Activated T-helper 1 cell treated with anti-CD3 and anti-CD28 coated beads, Interleukin-2, amount 50 U/mL, for 16 hours (primary cell): ENCODE measurements at regions not wholly inside any gene's neighbourhood (a gene's known extent, or its start where the extent isn't known, plus 50 kb on each side); places are given as distances from the start of the nearest gene placed in this dataset.
A peak's percentile ranks its signal among the peaks of the same experiment; 100 is the strongest.
"Not testable (repeated sequence)": the region's sequence is repeated elsewhere in the genome, so short reads cannot be mapped to it uniquely, and the experiment has no call there.

ENCODE experiments used
- DNase-seq, 2 donors: peaks; one replicate each; pipeline ENCODE4 v3.0.0-alpha.2; 2020; ENCODE audit warnings: low read depth in 1 of 2, low spot score in 1 of 2

GRCh38 chr3:67064105-67064504 lies 66.0 kb downstream of the KBTBD8 start:
- DNase-seq = no peak

- no peak for DNase-seq
These were observed 69.1 kb downstream of the KBTBD8 start for GRCh38 chr3:67067251-67067650.

- DNase-seq = not testable (repeated sequence)
These were observed 74.5 kb downstream of the KBTBD8 start for GRCh38 chr3:67072640-67073039.

GRCh38 chr3:67073812-67074211 lies 75.7 kb downstream of the KBTBD8 start:
- no peak for DNase-seq

GRCh38 chr3:67075295-67075694 lies 77.2 kb downstream of the KBTBD8 start:
- no peak for DNase-seq

GRCh38 chr3:67076607-67077006 lies 78.5 kb downstream of the KBTBD8 start:
- DNase-seq = no peak

GRCh38 chr3:67077656-67078055 lies 79.5 kb downstream of the KBTBD8 start:
- no peak for DNase-seq

- no peak for DNase-seq
These were observed 84.5 kb downstream of the KBTBD8 start for GRCh38 chr3:67082533-67083024.

DNA sequence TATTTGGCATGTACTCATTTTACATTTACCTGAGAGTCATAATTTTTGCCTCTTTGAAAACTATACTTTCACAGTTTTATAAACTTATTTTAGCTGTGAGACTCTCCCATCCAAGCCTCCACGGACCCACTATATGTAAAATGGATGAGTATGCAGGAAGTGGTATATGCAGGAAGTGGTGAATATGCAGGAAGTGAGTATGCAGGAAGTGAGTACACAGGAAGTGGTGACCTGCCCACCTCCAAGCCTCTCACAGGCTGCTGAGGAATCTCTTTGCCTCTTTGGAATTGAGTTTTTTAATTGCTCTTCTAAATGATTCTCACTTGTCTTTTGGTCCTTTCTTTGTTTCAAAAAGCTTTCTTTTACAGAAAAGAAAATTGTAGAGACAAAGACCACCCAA lies 85.2 kb downstream of the KBTBD8 start:
- peak; percentile 13 to 15 for DNase-seq

DNA sequence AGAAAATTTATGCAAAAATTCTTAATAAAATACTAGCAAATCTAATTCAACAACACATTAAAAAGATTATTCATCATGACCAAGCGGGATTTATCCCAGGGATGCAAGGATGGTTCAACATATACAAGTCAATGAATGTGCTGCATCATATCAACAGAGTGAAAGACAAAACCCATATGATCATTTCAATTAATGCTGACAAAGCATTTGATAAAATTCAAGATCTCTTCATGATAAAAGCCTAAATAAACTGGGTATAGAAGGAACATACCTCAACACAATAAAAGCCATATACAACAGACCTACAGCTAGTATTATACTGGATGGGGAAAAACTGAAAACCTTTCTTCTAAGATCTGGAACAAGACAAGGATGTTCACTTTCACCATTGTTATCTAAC lies 89.7 kb downstream of the KBTBD8 start:
- DNase-seq = no peak

DNA sequence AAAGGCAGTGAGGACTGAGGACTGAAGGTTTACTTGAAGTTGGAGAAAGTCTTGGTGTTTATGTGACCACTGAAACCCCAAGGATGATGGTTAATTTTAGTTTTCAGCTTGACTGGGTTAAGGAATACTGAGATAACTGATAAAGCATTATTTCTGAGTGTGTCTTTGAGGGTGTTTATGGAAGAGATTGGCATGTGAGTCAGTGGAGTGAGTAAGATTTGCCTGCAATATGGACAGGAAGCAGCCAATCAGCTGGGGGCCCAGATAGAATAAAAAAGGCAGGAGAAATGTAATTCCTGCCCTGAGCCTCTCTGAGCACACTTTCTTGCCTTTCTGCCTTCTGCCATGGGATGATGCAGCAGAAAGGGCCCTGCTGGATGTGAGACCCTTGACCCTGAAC lies 92.4 kb downstream of the KBTBD8 start:
- no peak for DNase-seq

- no peak for DNase-seq
These were observed 95.2 kb downstream of the KBTBD8 start for GRCh38 chr3:67093305-67093704.

DNA sequence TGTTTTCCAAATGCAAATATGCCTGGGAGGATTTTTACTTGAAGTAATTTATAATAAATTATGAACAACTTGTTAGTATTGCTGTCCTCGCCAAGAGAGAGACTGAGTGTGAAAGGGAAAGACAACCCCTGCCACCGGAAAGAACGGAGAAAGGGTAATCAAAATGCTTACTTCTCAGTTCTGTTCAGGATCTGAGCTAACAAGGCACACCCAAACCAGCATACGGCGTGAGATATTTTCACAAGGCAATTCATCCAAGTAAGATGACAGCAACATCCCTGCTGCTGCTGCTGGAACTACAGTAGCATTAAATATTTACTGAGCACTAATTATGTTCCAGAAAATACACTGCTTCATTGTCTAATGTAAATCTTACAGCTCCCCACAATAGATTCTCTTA lies 96.1 kb downstream of the KBTBD8 start:
- DNase-seq = no peak

DNA sequence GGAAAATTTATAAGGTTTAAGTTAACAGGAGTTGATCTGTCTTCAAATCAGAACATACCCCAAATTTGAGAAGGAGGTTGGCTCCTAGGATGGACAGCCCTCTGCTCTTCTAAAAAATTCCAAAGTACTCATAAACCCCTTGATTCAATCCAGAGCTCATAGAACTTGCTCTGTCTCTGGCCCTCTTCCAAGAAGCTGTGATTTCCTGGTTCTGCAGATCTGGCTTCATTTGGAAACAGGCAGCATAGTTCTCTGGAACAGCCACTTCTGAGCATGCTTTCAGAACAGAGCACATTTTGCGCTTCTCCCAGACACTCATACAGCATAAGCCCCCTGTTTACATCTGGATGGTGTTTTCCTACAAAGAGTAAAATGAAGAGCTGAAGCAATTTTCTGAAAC lies 96.7 kb downstream of the KBTBD8 start:
- DNase-seq = no peak

DNA sequence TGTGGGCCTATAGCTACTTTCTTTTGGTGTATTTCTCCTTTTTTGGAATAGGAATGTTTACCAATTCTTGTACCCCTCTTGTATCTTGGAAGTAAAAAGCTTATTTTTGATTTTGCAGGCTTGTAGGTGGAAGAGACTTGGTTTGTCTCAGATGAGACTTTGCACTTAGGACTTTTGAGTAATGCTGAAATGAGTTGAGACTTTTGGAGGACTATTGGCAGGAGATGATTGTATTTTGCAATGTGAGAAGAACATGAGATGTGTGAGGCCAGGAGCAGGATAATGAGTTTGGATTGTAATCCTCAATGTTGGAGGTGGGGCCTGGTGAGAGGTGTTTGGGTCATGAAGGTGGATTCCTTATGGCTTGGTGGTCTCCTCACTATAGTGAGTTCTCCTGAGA lies 106.3 kb downstream of the KBTBD8 start:
- DNase-seq = no peak

DNA sequence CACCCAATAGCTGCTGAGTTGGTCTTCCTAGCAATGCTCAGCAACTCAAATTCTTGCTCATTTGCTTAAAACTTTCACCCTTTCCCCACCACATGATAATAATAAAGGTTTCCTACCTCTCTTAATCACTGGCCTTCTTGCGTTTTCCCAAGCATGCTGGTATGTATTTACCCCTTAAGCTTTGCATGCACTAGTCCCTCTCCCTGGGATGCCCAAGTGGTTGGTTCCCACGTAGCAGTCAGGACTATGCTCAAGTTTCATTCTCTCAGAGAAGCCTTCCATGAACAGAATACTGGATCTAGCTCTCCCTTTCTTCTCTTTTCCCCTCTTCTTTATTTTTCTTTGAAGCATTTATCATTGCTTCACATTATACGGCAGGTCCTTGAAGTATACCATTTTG lies 108.8 kb downstream of the KBTBD8 start:
- no peak for DNase-seq

GRCh38 chr3:67109651-67110204 lies 111.6 kb downstream of the KBTBD8 start:
- DNase-seq = no peak

DNA sequence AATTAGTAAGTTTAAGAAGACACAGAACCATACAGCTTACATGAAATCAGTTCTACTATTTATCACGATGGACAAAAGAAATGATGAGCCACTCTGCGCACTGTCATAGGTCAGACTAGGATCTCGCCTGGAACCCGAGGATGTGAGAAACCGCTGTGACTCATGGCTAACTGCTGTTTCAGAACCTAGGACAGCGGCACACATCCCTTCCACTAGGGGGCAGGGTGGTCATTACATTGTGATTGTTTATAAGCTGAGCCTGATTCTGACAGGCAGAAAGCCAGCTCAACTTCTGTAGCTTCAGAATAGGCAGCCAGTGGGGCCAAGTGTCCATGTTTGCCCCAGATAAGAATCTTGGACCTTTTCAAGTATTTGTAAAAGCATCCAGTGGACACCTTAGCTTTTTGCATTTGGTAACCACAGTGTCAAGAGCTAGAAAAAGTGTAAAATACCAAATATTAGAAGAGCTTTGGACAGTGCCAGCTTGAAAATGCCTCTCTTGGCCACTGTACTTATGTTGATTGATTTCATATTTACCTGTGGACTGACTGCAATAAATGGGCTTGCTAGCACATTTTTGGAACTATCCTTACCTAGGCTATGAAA lies 115.8 kb downstream of the KBTBD8 start:
- peak; percentile 51 to 52 for DNase-seq

- DNase-seq = no peak
These were observed 120.0 kb downstream of the KBTBD8 start for GRCh38 chr3:67118122-67118521.

- no peak for DNase-seq
These were observed 120.5 kb downstream of the KBTBD8 start for GRCh38 chr3:67118635-67119034.

DNA sequence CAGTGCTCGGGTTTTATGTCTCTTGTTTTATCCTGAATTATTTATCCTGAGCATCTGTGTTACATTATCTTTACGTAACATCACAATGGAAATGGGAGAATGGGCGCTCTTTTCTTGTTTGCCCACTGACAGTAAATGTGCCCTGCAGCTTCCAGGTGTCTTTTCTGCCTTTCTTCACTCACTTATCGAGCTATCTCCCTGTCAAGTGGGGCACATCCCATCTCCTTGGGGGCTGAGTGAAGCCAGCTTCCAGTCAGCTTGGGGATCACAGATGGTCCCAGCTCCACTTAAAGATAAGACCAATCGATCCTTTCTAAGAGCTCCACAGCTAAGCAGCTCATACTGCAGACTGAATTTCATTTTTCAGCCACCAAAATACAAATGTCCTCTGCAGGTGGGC lies 125.8 kb downstream of the KBTBD8 start:
- no peak for DNase-seq

- DNase-seq = no peak
These were observed 129.1 kb downstream of the KBTBD8 start for GRCh38 chr3:67127254-67127653.

DNA sequence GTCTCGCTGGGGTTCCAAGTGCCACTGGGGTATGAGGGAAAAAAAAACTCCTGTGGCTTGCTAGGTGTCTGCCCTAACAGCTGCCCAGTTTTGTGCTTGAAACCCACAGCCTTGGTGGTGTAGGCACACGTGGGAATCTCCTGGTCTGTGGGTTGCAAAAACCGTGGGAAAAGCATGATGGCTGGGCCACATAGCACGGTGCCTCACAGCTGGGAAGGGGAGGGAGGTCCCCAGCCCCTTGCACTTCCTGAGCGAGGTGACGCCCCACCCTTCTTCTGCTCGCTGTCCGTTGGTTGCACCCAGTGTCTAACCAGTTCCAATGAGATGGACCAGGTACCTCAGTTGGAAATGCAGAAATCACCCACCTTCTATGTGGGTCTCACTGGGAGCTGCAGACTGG lies 144.3 kb downstream of the KBTBD8 start:
- no peak for DNase-seq
